Upper lobe of left lung (tissue), 4 donors: ENCODE measurements at regions not wholly inside any gene's neighbourhood (a gene's known extent, or its start where the extent isn't known, plus 50 kb on each side); places are given as distances from the start of the nearest gene placed in this dataset.

Experiments
- EP300 ChIP-seq, 4 donors: sonication (generic); formaldehyde crosslinking; IDR thresholded peaks; one replicate each; pipeline ENCODE4 v1.5.1; 2017; ENCODE audit warnings: antibody characterized with exemption in 4 of 4, control low read depth in 2 of 4
- POLR2A ChIP-seq, 4 donors: fragments of 450-650 bp; IDR thresholded peaks; one replicate each; pipeline ENCODE4 v1.5.1; 2016 to 2017; ENCODE audit warnings: antibody characterized with exemption in 4 of 4, mild to moderate bottlenecking in 2 of 4
- TF ChIP-seq, protein P1 (sequence below), 6 experiments: fragments of 450-650 bp in 4 of 6; fragments of 200-600 bp in 2 of 6; sonication (generic) in 2 of 6; IDR thresholded peaks; one replicate each; pipeline ENCODE4 v1.5.1; 2016 to 2019; ENCODE audit warnings: antibody characterized with exemption in 6 of 6

DNA sequence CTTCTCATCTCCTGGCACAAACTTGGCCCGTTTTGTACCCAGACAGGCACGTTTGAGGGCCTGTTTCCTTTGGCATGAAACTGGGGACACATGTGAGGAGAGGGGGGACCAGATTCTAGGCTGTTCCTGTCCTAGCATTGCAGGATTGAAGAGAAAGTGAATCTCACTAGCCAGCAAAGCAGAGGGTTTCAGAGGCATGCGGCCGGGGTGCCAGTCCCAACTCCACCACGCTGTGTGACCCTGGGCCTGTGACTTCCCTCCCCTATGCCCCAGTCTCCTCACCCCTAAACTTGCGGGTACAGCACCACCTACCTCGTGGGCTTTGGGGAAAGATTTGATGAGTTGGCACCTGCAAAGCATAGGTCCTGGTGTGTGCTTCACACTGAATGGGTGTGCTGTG lies 53.5 kb upstream of the CIBAR2 start:
- TF ChIP-seq, protein P1, sequence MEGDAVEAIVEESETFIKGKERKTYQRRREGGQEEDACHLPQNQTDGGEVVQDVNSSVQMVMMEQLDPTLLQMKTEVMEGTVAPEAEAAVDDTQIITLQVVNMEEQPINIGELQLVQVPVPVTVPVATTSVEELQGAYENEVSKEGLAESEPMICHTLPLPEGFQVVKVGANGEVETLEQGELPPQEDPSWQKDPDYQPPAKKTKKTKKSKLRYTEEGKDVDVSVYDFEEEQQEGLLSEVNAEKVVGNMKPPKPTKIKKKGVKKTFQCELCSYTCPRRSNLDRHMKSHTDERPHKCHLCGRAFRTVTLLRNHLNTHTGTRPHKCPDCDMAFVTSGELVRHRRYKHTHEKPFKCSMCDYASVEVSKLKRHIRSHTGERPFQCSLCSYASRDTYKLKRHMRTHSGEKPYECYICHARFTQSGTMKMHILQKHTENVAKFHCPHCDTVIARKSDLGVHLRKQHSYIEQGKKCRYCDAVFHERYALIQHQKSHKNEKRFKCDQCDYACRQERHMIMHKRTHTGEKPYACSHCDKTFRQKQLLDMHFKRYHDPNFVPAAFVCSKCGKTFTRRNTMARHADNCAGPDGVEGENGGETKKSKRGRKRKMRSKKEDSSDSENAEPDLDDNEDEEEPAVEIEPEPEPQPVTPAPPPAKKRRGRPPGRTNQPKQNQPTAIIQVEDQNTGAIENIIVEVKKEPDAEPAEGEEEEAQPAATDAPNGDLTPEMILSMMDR (IDR thresholded peaks at IDR 0.05): no peak
- TF ChIP-seq POLR2A (IDR thresholded peaks at IDR 0.05): no peak
- TF ChIP-seq EP300 (IDR thresholded peaks at IDR 0.05): no peak
